NB4 (cell line): ENCODE measurements at regions not wholly inside any gene's neighbourhood (a gene's known extent, or its start where the extent isn't known, plus 50 kb on each side); places are given as distances from the start of the nearest gene placed in this dataset.

Experiments used
- DNase-seq: peaks from one replicate; pipeline ENCODE4 v3.0.0; 2010; ENCODE audit warnings: low read depth
- H3K4me3 ChIP-seq: one replicate; pipeline ENCODE4 v1.5.1; 2011; ENCODE audit warnings: mild to moderate bottlenecking, low read depth, low read length, moderate library complexity
- MAX ChIP-seq: IDR thresholded peaks from 2 replicates; pipeline ENCODE4 v1.6.1; 2011; ENCODE audit warnings: low read depth, low read length
- MYC ChIP-seq: IDR thresholded peaks from 2 replicates; pipeline ENCODE4 v1.6.1; 2011; ENCODE audit warnings: low read depth, low read length
- POLR2A ChIP-seq: IDR thresholded peaks from 2 replicates; pipeline ENCODE4 v1.6.1; 2011; ENCODE audit warnings: mild to moderate bottlenecking; ENCODE audit not compliant: insufficient read length; ENCODE audit errors: extremely low read depth
- TF ChIP-seq, protein P1 (sequence below): IDR thresholded peaks from one replicate; pipeline ENCODE4 v1.5.1; 2012; ENCODE audit warnings: low read depth, low read length

DNA sequence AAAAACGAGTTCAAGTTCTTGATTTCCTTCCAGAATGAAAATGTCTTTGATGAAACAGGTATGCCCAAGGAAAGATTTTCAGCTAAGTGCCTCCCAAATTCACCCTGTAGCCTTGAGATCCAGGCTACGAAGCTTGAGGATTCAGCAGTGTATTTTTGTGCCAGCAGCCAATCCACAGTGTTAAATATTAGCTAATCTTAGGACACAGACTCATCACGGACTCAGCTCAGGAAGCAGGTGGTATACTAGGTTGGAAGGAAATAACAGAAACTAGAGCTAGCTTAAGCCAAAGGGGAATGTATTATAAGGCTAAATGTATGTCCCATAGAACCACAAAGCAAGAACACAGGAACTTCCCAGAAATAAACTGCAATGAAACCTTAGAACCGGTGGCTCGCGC, 151.0 kb upstream of the PRSS1 start:
- TF ChIP-seq MYC (no peak), POLR2A (no peak), MAX (no peak)
- TF ChIP-seq, protein P1, sequence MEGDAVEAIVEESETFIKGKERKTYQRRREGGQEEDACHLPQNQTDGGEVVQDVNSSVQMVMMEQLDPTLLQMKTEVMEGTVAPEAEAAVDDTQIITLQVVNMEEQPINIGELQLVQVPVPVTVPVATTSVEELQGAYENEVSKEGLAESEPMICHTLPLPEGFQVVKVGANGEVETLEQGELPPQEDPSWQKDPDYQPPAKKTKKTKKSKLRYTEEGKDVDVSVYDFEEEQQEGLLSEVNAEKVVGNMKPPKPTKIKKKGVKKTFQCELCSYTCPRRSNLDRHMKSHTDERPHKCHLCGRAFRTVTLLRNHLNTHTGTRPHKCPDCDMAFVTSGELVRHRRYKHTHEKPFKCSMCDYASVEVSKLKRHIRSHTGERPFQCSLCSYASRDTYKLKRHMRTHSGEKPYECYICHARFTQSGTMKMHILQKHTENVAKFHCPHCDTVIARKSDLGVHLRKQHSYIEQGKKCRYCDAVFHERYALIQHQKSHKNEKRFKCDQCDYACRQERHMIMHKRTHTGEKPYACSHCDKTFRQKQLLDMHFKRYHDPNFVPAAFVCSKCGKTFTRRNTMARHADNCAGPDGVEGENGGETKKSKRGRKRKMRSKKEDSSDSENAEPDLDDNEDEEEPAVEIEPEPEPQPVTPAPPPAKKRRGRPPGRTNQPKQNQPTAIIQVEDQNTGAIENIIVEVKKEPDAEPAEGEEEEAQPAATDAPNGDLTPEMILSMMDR, result no peak
- no peak for DNase-seq
- no peak overlapping the region for H3K4me3 ChIP-seq

DNA sequence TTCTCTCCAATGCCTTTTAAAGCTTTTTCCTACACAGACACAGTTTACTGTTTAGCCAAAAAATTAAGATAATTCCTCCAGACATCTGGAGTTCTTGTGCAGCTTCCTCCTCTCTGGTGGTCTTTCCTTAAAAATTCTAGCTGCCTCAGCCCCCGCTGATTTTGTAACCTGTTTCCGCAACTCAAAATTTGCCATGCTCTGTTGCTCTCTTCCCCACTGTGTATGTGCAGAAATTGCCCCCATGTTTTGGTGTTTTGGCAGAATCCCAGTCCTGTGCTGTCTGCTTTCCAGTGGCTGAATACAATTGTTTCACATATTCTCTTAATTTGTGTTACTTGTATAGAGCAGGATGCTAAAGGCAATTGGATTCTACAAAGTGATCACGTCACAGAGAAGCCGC, 151.7 kb upstream of the PRSS1 start:
- no peak overlapping the region for H3K4me3 ChIP-seq
- TF ChIP-seq MAX, result no peak
- no peak for TF ChIP-seq MYC
- TF ChIP-seq POLR2A, result no peak
- TF ChIP-seq, protein P1, result no peak
- DNase-seq, result no peak

GRCh38 chr7:142595816-142596516, 153.3 kb upstream of the PRSS1 start:
- DNase-seq, result no peak
- TF ChIP-seq MYC (no peak), MAX (no peak), POLR2A (no peak)
- TF ChIP-seq, protein P1, result no peak
- H3K4me3 ChIP-seq, result no peak overlapping the region

- no peak for DNase-seq
- TF ChIP-seq, protein P1, result no peak
- TF ChIP-seq MAX (no peak), MYC (no peak), POLR2A (no peak)
- H3K4me3 ChIP-seq, result no peak overlapping the region
Observed at GRCh38 chr7:142594078-142594477, 155.2 kb upstream of the PRSS1 start.

- H3K4me3 ChIP-seq, result no peak overlapping the region
- no peak for DNase-seq
- TF ChIP-seq, protein P1, result no peak
- TF ChIP-seq POLR2A, result no peak
Observed at GRCh38 chr7:142593106-142593505, 156.2 kb upstream of the PRSS1 start.

- TF ChIP-seq MAX (no peak), POLR2A (no peak), MYC (no peak)
- TF ChIP-seq, protein P1, result no peak
- H3K4me3 ChIP-seq, result no peak overlapping the region
- no peak for DNase-seq
Observed at GRCh38 chr7:142592664-142593063, 156.6 kb upstream of the PRSS1 start.
